DND-41 (cell line): ENCODE measurements at regions not wholly inside any gene's neighbourhood (a gene's known extent, or its start where the extent isn't known, plus 50 kb on each side); places are given as distances from the start of the nearest gene placed in this dataset.

ENCODE experiments used
- CTCF ChIP-seq: IDR thresholded peaks from 2 replicates; pipeline ENCODE4 v1.5.1; 2012; ENCODE audit warnings: borderline replicate concordance, low read length, moderate library complexity, mild to moderate bottlenecking; ENCODE audit not compliant: poor library complexity, severe bottlenecking; ENCODE audit errors: extremely low read depth
- EZH2 ChIP-seq: IDR thresholded peaks from 3 replicates; pipeline ENCODE4 v1.6.1; 2012; ENCODE audit warnings: borderline replicate concordance, low read depth, mild to moderate bottlenecking, moderate library complexity, low read length, inconsistent platforms; ENCODE audit not compliant: severe bottlenecking

GRCh38 chr1:229170274-229170673 lies 100.6 kb upstream of the RAB4A start:
- no peak for TF ChIP-seq CTCF
- TF ChIP-seq EZH2, result no peak
